ENCODE measurements at regions not wholly inside any gene's neighbourhood (a gene's known extent, or its start where the extent isn't known, plus 50 kb on each side); places are given as distances from the start of the nearest gene placed in this dataset.
"Not testable (repeated sequence)": the region's sequence is repeated elsewhere in the genome, so short reads cannot be mapped to it uniquely, and the experiment has no call there.

- no peak for DNase-seq
Measured at GRCh38 chr6:77322604-77323003, 140.7 kb downstream of the HTR1B start.

- no peak for DNase-seq
Measured at GRCh38 chr6:77318256-77318655, 145.0 kb downstream of the HTR1B start.

GRCh38 chr6:77313595-77313994 is 149.7 kb downstream of the HTR1B start:
- DNase-seq = no peak

GRCh38 chr6:77299931-77300330 is 163.4 kb downstream of the HTR1B start:
- DNase-seq = no peak

- DNase-seq = no peak
Measured at GRCh38 chr6:77298283-77298682, 165.0 kb downstream of the HTR1B start.

- DNase-seq = no peak
Measured at GRCh38 chr6:77292564-77293546, 170.4 kb downstream of the HTR1B start.

GRCh38 chr6:77290798-77291197 is 172.5 kb downstream of the HTR1B start:
- DNase-seq = no peak

GRCh38 chr6:77286541-77286940 is 176.8 kb downstream of the HTR1B start:
- DNase-seq = no peak

- DNase-seq = no peak
Measured at GRCh38 chr6:77273929-77274328, 189.4 kb downstream of the HTR1B start.

GRCh38 chr6:77264970-77265369 is 198.3 kb downstream of the HTR1B start:
- peak in 1 of 2 experiments; percentile 23 for DNase-seq

GRCh38 chr6:77263003-77263402 is 200.3 kb downstream of the HTR1B start:
- DNase-seq = no peak

- DNase-seq = not testable (repeated sequence)
Measured at GRCh38 chr6:77251801-77252200, 211.5 kb downstream of the HTR1B start.

- no peak for DNase-seq
Measured at GRCh38 chr6:77249560-77249959, 213.7 kb downstream of the HTR1B start.

GRCh38 chr6:77245026-77245425 is 218.3 kb downstream of the HTR1B start:
- no peak for DNase-seq

GRCh38 chr6:77231438-77232305 is 231.6 kb downstream of the HTR1B start:
- DNase-seq = no peak

GRCh38 chr6:77228279-77228678 is 235.0 kb downstream of the HTR1B start:
- DNase-seq = no peak

GRCh38 chr6:77217896-77218295 is 245.4 kb downstream of the HTR1B start:
- no peak for DNase-seq

GRCh38 chr6:77205936-77206335 is 257.4 kb downstream of the HTR1B start:
- DNase-seq = no peak

- DNase-seq = peak in 1 of 2 experiments; percentile 31
Measured at GRCh38 chr6:77204555-77204954, 258.7 kb downstream of the HTR1B start.

- DNase-seq = no peak
Measured at GRCh38 chr6:77183447-77183846, 279.8 kb downstream of the HTR1B start.

GRCh38 chr6:77181749-77182148 is 281.5 kb downstream of the HTR1B start:
- DNase-seq = no peak

GRCh38 chr6:77180326-77180725 is 283.0 kb downstream of the HTR1B start:
- DNase-seq = no peak

- no peak for DNase-seq
Measured at GRCh38 chr6:77178821-77179220, 284.5 kb downstream of the HTR1B start.

GRCh38 chr6:77177470-77177869 is 285.8 kb downstream of the HTR1B start:
- no peak for DNase-seq
